Liver (tissue), 6 donors: ENCODE measurements at regions not wholly inside any gene's neighbourhood (a gene's known extent, or its start where the extent isn't known, plus 50 kb on each side); places are given as distances from the start of the nearest gene placed in this dataset.
"Not testable (repeated sequence)": the region's sequence is repeated elsewhere in the genome, so short reads cannot be mapped to it uniquely, and the experiment has no call there.

Experiments
- DNase-seq: peaks from one replicate; pipeline ENCODE4 v3.0.0-alpha.2; 2017; ENCODE audit warnings: low spot score
- H3K27ac ChIP-seq, 2 donors: one replicate each; pipeline ENCODE4 v1.7.0; 2013; ENCODE audit warnings: inconsistent platforms in 2 of 2, low read length in 2 of 2, control low read depth in 1 of 2, low read depth in 1 of 2, mild to moderate bottlenecking in 1 of 2
- H3K27me3 ChIP-seq, 4 donors: one replicate each; pipeline versions ENCODE4 v1.6.1 to v1.7.0; 2013; ENCODE audit warnings: low read length in 3 of 4, inconsistent platforms in 1 of 4, mild to moderate bottlenecking in 1 of 4, moderate library complexity in 1 of 4; ENCODE audit not compliant: control insufficient read depth in 4 of 4, insufficient read depth in 4 of 4
- H3K36me3 ChIP-seq, 4 donors: one replicate each; pipeline versions ENCODE4 v1.6.1 to v1.7.0; 2013; ENCODE audit warnings: low read length in 3 of 4, mild to moderate bottlenecking in 3 of 4, low read depth in 1 of 4, moderate library complexity in 1 of 4; ENCODE audit not compliant: control insufficient read depth in 4 of 4, insufficient read depth in 3 of 4
- H3K4me1 ChIP-seq, 4 donors: one replicate each; pipeline versions ENCODE4 v1.6.1 to v1.7.0; 2013; ENCODE audit warnings: low read length in 3 of 4, mild to moderate bottlenecking in 3 of 4, moderate library complexity in 1 of 4; ENCODE audit not compliant: control insufficient read depth in 4 of 4, insufficient read depth in 4 of 4
- H3K4me3 ChIP-seq, 3 donors: one replicate each; pipeline versions ENCODE4 v1.6.1 to v1.7.0; 2013; ENCODE audit warnings: low read length in 3 of 3, control low read depth in 1 of 3, low read depth in 1 of 3, mild to moderate bottlenecking in 1 of 3
- H3K9ac ChIP-seq, 2 donors: one replicate each; pipeline ENCODE4 v1.7.0; 2013; ENCODE audit warnings: low read length in 2 of 2, mild to moderate bottlenecking in 2 of 2, moderate library complexity in 2 of 2, control low read depth in 1 of 2, low read depth in 1 of 2
- H3K9me3 ChIP-seq, 4 donors: one replicate each; pipeline versions ENCODE4 v1.6.1 to v1.7.0; 2013; ENCODE audit warnings: low read length in 3 of 4; ENCODE audit not compliant: control insufficient read depth in 4 of 4
- WGBS: extraction: QIAGEN DNeasy Blood & Tissue Kit; methylation state at CpG from one replicate; pipeline ENCODE4 v1.1.7; 2013; 5-methylcytosine and 5-hydroxymethylcytosine counted together
- TF ChIP-seq, protein P1 (sequence below): IDR thresholded peaks from 2 replicates; pipeline ENCODE4 v1.6.1; 2016; ENCODE audit warnings: antibody characterized with exemption, mild to moderate bottlenecking
- donor health status: healthy.
- donor health status: healthy.
- donor health status: healthy.

- not testable (repeated sequence) for H3K4me3 ChIP-seq, H3K36me3 ChIP-seq, H3K9me3 ChIP-seq, H3K4me1 ChIP-seq, H3K27ac ChIP-seq, H3K27me3 ChIP-seq, H3K9ac ChIP-seq, DNase-seq
- 92% methylated on average over 29 of the region's 35 CpGs for WGBS
These were observed 459.5 kb downstream of the CPXCR1 start for GRCh38 chrX:89206558-89206957.

DNA sequence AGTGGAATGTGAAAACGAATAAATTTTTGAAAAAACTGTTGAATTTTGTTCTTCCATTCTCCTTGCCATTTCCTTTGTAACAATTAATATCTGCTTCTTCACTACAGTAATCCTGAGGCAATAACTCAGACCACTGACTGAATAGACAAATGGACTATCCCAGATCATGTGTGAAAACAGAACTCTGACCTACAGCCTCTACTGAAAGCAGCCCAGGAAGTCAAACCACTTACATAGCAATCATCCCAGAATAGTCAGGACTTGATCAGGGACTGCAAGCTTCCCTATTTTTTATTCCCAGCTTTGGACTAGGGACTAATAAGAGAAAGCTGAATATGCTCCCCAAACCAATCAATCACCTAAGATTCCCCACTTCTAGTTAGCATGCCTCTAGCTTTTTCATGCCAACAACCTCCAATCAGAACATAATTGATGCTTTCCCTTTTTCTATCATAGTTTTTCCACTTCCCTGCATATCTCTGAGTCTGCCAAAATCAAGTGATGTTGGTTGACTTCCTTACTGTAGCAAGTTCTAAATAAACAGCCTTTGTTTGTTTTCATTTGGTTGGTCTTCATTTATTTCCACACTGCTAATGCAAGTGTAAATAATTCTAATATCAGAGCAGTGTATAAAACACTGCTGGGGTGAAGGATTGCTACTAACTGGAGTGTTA lies 467.9 kb downstream of the CPXCR1 start:
- not testable (repeated sequence) for H3K27me3 ChIP-seq, DNase-seq, H3K4me1 ChIP-seq, H3K9me3 ChIP-seq, H3K9ac ChIP-seq, H3K36me3 ChIP-seq, H3K4me3 ChIP-seq, H3K27ac ChIP-seq
- TF ChIP-seq, protein P1, sequence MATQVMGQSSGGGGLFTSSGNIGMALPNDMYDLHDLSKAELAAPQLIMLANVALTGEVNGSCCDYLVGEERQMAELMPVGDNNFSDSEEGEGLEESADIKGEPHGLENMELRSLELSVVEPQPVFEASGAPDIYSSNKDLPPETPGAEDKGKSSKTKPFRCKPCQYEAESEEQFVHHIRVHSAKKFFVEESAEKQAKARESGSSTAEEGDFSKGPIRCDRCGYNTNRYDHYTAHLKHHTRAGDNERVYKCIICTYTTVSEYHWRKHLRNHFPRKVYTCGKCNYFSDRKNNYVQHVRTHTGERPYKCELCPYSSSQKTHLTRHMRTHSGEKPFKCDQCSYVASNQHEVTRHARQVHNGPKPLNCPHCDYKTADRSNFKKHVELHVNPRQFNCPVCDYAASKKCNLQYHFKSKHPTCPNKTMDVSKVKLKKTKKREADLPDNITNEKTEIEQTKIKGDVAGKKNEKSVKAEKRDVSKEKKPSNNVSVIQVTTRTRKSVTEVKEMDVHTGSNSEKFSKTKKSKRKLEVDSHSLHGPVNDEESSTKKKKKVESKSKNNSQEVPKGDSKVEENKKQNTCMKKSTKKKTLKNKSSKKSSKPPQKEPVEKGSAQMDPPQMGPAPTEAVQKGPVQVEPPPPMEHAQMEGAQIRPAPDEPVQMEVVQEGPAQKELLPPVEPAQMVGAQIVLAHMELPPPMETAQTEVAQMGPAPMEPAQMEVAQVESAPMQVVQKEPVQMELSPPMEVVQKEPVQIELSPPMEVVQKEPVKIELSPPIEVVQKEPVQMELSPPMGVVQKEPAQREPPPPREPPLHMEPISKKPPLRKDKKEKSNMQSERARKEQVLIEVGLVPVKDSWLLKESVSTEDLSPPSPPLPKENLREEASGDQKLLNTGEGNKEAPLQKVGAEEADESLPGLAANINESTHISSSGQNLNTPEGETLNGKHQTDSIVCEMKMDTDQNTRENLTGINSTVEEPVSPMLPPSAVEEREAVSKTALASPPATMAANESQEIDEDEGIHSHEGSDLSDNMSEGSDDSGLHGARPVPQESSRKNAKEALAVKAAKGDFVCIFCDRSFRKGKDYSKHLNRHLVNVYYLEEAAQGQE: peak; percentile 28
- WGBS: 71% methylated on average over 1 of the region's 1 CpG

GRCh38 chrX:89215447-89215787 lies 468.4 kb downstream of the CPXCR1 start:
- H3K9me3 ChIP-seq, H3K4me1 ChIP-seq, DNase-seq, H3K9ac ChIP-seq, H3K27ac ChIP-seq, H3K4me3 ChIP-seq, H3K27me3 ChIP-seq, H3K36me3 ChIP-seq: not testable (repeated sequence)
- no CpG with 5 or more reads among the region's 1 CpG for WGBS
